ENCODE measurements at regions not wholly inside any gene's neighbourhood (a gene's known extent, or its start where the extent isn't known, plus 50 kb on each side); places are given as distances from the start of the nearest gene placed in this dataset.

GRCh38 chr9:94464790-94465189 lies 90.1 kb upstream of the PCAT7 start:
- no peak for TF ChIP-seq CTCF (IDR thresholded peaks at IDR 0.05)
- TF ChIP-seq EZH2 (IDR thresholded peaks at IDR 0.05): no peak

Measured in neural progenitor cell (in vitro differentiated cells).